ENCODE measurements at regions not wholly inside any gene's neighbourhood (a gene's known extent, or its start where the extent isn't known, plus 50 kb on each side); places are given as distances from the start of the nearest gene placed in this dataset.

GRCh38 chr15:93152951-93153350 lies 63.9 kb upstream of the RGMA start:
- TF ChIP-seq CTCF (IDR thresholded peaks at IDR 0.05) = no peak
- Mint-ChIP-seq H3K36me3 (ENCODE audit: low read depth) (no peaks in the 10 kb centered on the region; the same call in 1 of the 2 replicates), H3K27ac (no peak overlapping the region), H3K4me3 (no peak overlapping the region), H3K27me3 (ENCODE audit: insufficient read depth) (no peaks in the 10 kb centered on the region), H3K4me1 (ENCODE audit: low read depth) (no peaks in the 10 kb centered on the region), H3K9me3 (peaks cover 39% of the 10 kb centered on the region)
- DNase-seq = no peak

- Mint-ChIP-seq H3K4me3 (no peak overlapping the region), H3K27me3 (ENCODE audit: insufficient read depth) (no peaks in the 10 kb centered on the region), H3K36me3 (ENCODE audit: low read depth) (no peaks in the 10 kb centered on the region; the same call in 1 of the 2 replicates), H3K4me1 (ENCODE audit: low read depth) (no peaks in the 10 kb centered on the region), H3K27ac (no peak overlapping the region), H3K9me3 (peaks cover 40% of the 10 kb centered on the region)
- no peak for DNase-seq
- no peak for TF ChIP-seq CTCF (IDR thresholded peaks at IDR 0.05)
These were observed 63.3 kb upstream of the RGMA start for GRCh38 chr15:93152360-93152759.

GRCh38 chr15:93150910-93151881 lies 62.2 kb upstream of the RGMA start:
- DNase-seq = no peak
- no peaks in the 10 kb centered on the region for H3K27me3 Mint-ChIP-seq (ENCODE audit: insufficient read depth)

GRCh38 chr15:93146601-93147000 lies 57.6 kb upstream of the RGMA start:
- DNase-seq = no peak
- Mint-ChIP-seq H3K36me3 (ENCODE audit: low read depth) (peaks cover 5% of the 10 kb centered on the region; the same call in 1 of the 2 replicates), H3K9me3 (peaks cover 47% of the 10 kb centered on the region), H3K27ac (no peak overlapping the region), H3K4me1 (ENCODE audit: low read depth) (no peaks in the 10 kb centered on the region), H3K27me3 (ENCODE audit: insufficient read depth) (peaks cover 2% of the 10 kb centered on the region), H3K4me3 (no peak overlapping the region)
- no peak for TF ChIP-seq CTCF (IDR thresholded peaks at IDR 0.05)

More at GRCh38 chr15:93150910-93151881, 62.2 kb upstream of the RGMA start:
- Mint-ChIP-seq H3K27ac (no peak overlapping the region), H3K9me3 (peaks cover 43% of the 10 kb centered on the region), H3K36me3 (ENCODE audit: low read depth) (no peaks in the 10 kb centered on the region; the same call in 1 of the 2 replicates), H3K4me3 (no peak overlapping the region), H3K4me1 (ENCODE audit: low read depth) (no peaks in the 10 kb centered on the region)
- no peak for TF ChIP-seq CTCF (IDR thresholded peaks at IDR 0.05)

GRCh38 chr15:93146196-93146595 lies 57.2 kb upstream of the RGMA start:
- peaks cover 2% of the 10 kb centered on the region for H3K27me3 Mint-ChIP-seq (ENCODE audit: insufficient read depth)
- no peak for DNase-seq
- H3K9me3 Mint-ChIP-seq = peaks cover 46% of the 10 kb centered on the region
- H3K4me1 Mint-ChIP-seq (ENCODE audit: low read depth) = no peaks in the 10 kb centered on the region
- H3K27ac Mint-ChIP-seq = no peak overlapping the region
- no peak overlapping the region for H3K4me3 Mint-ChIP-seq
- peaks cover 5% of the 10 kb centered on the region; the same call in 1 of the 2 replicates for H3K36me3 Mint-ChIP-seq (ENCODE audit: low read depth)
- no peak for TF ChIP-seq CTCF (IDR thresholded peaks at IDR 0.05)
